ENCODE measurements at regions not wholly inside any gene's neighbourhood (a gene's known extent, or its start where the extent isn't known, plus 50 kb on each side); places are given as distances from the start of the nearest gene placed in this dataset.

GRCh38 chr9:19988281-19988680 is 199.4 kb upstream of the SLC24A2 start:
- TF ChIP-seq ZNF274 (IDR thresholded peaks at IDR 0.05; ENCODE audit: low read depth, low read length) (no peak), SUZ12 (IDR thresholded peaks at IDR 0.05; ENCODE audit: extremely low read depth, insufficient read depth, insufficient read length) (no peak), YY1 (IDR thresholded peaks at IDR 0.05; ENCODE audit: insufficient read depth, insufficient read length) (no peak)
- no peaks in the 10 kb centered on the region for H3K27me3 ChIP-seq (ENCODE audit: insufficient read depth, insufficient read length)
- H3K9ac ChIP-seq (ENCODE audit: insufficient read length, low read depth), result no peak overlapping the region
- DNase-seq (ENCODE audit: low read depth, low spot score), result no peak
- H3K4me1 ChIP-seq (ENCODE audit: insufficient read depth, insufficient read length), result no peaks in the 10 kb centered on the region
- no peaks in the 10 kb centered on the region for H3K9me3 ChIP-seq (ENCODE audit: insufficient read depth, low read length)
- no peaks in the 10 kb centered on the region for H3K36me3 ChIP-seq (ENCODE audit: insufficient read depth, insufficient read length, low read length)
- no peak overlapping the region for H3K4me3 ChIP-seq (ENCODE audit: insufficient read length, low read depth)

- H3K4me3 ChIP-seq (ENCODE audit: insufficient read length, low read depth), result no peak overlapping the region
- TF ChIP-seq ZNF274 (IDR thresholded peaks at IDR 0.05; ENCODE audit: low read depth, low read length), result no peak
- TF ChIP-seq YY1 (IDR thresholded peaks at IDR 0.05; ENCODE audit: insufficient read depth, insufficient read length), result no peak
- no peak for TF ChIP-seq SUZ12 (IDR thresholded peaks at IDR 0.05; ENCODE audit: extremely low read depth, insufficient read depth, insufficient read length)
- H3K36me3 ChIP-seq (ENCODE audit: insufficient read depth, insufficient read length, low read length), result no peaks in the 10 kb centered on the region
- no peaks in the 10 kb centered on the region for H3K9me3 ChIP-seq (ENCODE audit: insufficient read depth, low read length)
- H3K4me1 ChIP-seq (ENCODE audit: insufficient read depth, insufficient read length), result no peaks in the 10 kb centered on the region
- no peak overlapping the region for H3K9ac ChIP-seq (ENCODE audit: insufficient read length, low read depth)
- DNase-seq (ENCODE audit: low read depth, low spot score), result no peak
- H3K27me3 ChIP-seq (ENCODE audit: insufficient read depth, insufficient read length), result no peaks in the 10 kb centered on the region
Observed at GRCh38 chr9:19985081-19985480, 196.2 kb upstream of the SLC24A2 start.

DNA sequence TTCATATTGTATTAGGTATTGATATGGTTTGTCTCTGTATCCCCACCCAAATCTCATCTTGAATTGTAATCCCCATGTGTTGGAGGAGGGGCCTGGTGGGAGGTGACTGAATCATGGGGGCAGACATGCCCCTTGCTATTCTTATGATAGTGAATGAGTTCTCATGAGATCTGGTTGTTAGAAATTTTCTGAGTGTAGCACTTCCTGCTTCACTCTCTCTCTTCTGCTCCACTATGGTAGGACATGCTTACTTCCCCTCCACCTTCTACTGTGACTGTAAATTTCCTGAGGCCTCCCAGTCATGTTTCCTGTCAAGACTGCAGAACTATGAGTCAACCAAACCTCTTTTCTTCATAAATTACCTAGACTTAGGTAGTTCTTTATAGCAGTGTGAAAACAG is 187.4 kb upstream of the SLC24A2 start:
- TF ChIP-seq ZNF274 (IDR thresholded peaks at IDR 0.05; ENCODE audit: low read depth, low read length) (no peak), YY1 (IDR thresholded peaks at IDR 0.05; ENCODE audit: insufficient read depth, insufficient read length) (no peak), SUZ12 (IDR thresholded peaks at IDR 0.05; ENCODE audit: extremely low read depth, insufficient read depth, insufficient read length) (no peak)
- Histone ChIP-seq H3K4me1 (ENCODE audit: insufficient read depth, insufficient read length) (no peaks in the 10 kb centered on the region), H3K27me3 (ENCODE audit: insufficient read depth, insufficient read length) (no peaks in the 10 kb centered on the region), H3K36me3 (ENCODE audit: insufficient read depth, insufficient read length, low read length) (no peaks in the 10 kb centered on the region), H3K4me3 (ENCODE audit: insufficient read length, low read depth) (no peak overlapping the region), H3K9me3 (ENCODE audit: insufficient read depth, low read length) (no peaks in the 10 kb centered on the region), H3K9ac (ENCODE audit: insufficient read length, low read depth) (no peak overlapping the region)
- DNase-seq (ENCODE audit: low read depth, low spot score), result no peak

DNA sequence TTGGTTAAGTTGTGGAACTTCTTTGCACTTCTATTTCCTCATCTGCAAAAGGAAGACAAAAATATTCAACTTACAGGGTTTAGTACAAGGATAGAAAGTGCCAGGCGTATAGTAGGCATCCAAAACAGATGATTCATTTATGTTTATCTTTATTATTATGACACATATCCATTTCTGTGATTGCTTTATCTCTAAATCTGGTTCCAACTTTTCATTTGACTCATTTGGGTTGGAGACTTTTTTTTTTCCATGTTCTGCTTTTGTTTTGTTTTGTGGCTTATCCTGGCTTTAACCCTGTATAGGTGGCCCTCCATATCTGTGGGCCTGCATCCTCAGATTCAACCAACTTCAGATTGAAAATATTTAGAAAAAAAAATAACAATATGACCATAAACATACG is 186.7 kb upstream of the SLC24A2 start:
- Histone ChIP-seq H3K9ac (ENCODE audit: insufficient read length, low read depth) (no peak overlapping the region), H3K36me3 (ENCODE audit: insufficient read depth, insufficient read length, low read length) (no peaks in the 10 kb centered on the region), H3K27me3 (ENCODE audit: insufficient read depth, insufficient read length) (no peaks in the 10 kb centered on the region), H3K9me3 (ENCODE audit: insufficient read depth, low read length) (no peaks in the 10 kb centered on the region), H3K4me3 (ENCODE audit: insufficient read length, low read depth) (no peak overlapping the region), H3K4me1 (ENCODE audit: insufficient read depth, insufficient read length) (no peaks in the 10 kb centered on the region)
- TF ChIP-seq YY1 (IDR thresholded peaks at IDR 0.05; ENCODE audit: insufficient read depth, insufficient read length) (no peak), ZNF274 (IDR thresholded peaks at IDR 0.05; ENCODE audit: low read depth, low read length) (no peak), SUZ12 (IDR thresholded peaks at IDR 0.05; ENCODE audit: extremely low read depth, insufficient read depth, insufficient read length) (no peak)
- no peak for DNase-seq (ENCODE audit: low read depth, low spot score)

GRCh38 chr9:19969721-19970120 is 180.9 kb upstream of the SLC24A2 start:
- Histone ChIP-seq H3K36me3 (ENCODE audit: insufficient read depth, insufficient read length, low read length) (no peaks in the 10 kb centered on the region), H3K27me3 (ENCODE audit: insufficient read depth, insufficient read length) (no peaks in the 10 kb centered on the region)

DNA sequence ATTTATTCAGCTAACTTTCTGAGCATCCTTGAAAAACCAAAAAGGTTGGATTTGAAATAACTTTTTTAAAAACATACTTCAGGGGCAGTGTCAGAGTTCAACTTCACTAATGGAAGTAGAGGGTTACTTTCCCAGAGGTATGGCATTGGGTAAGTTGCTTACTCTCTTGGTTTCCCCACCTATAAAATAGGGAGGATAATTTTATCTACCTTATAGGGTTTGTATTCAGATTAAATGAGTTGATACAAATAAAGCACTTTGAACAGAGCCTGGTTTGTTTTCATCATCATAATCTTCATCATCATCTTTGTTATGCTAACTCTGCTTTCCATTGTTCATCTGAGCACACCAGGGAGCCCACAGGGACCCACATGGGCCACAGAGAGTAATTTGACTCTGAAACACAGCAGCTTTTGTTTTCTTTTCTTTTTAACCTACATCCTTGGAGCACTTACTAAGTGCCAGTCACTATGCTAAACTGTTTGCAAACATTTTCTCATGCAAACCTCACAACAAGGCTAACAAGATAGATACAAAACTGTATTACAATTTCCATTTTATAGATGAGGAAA is 179.1 kb upstream of the SLC24A2 start:
- H3K4me1 ChIP-seq (ENCODE audit: insufficient read depth, insufficient read length), result peaks cover 3% of the 10 kb centered on the region
- H3K9me3 ChIP-seq (ENCODE audit: insufficient read depth, low read length), result peaks cover 5% of the 10 kb centered on the region; the same call in 1 of the 2 replicates
- H3K9ac ChIP-seq (ENCODE audit: insufficient read length, low read depth), result no peak overlapping the region
- no peaks in the 10 kb centered on the region for H3K36me3 ChIP-seq (ENCODE audit: insufficient read depth, insufficient read length, low read length)
- no peak for TF ChIP-seq SUZ12 (IDR thresholded peaks at IDR 0.05; ENCODE audit: extremely low read depth, insufficient read depth, insufficient read length)
- no peak for TF ChIP-seq YY1 (IDR thresholded peaks at IDR 0.05; ENCODE audit: insufficient read depth, insufficient read length)
- no peak for TF ChIP-seq ZNF274 (IDR thresholded peaks at IDR 0.05; ENCODE audit: low read depth, low read length)
- no peaks in the 10 kb centered on the region for H3K27me3 ChIP-seq (ENCODE audit: insufficient read depth, insufficient read length)
- no peak overlapping the region for H3K4me3 ChIP-seq (ENCODE audit: insufficient read length, low read depth)
- DNase-seq (ENCODE audit: low read depth, low spot score), result peak; percentile 46

More at GRCh38 chr9:19969721-19970120, 180.9 kb upstream of the SLC24A2 start:
- TF ChIP-seq SUZ12 (IDR thresholded peaks at IDR 0.05; ENCODE audit: extremely low read depth, insufficient read depth, insufficient read length), result no peak
- no peak for TF ChIP-seq YY1 (IDR thresholded peaks at IDR 0.05; ENCODE audit: insufficient read depth, insufficient read length)
- no peak for TF ChIP-seq ZNF274 (IDR thresholded peaks at IDR 0.05; ENCODE audit: low read depth, low read length)
- H3K9me3 ChIP-seq (ENCODE audit: insufficient read depth, low read length), result peaks cover 5% of the 10 kb centered on the region; the same call in 1 of the 2 replicates
- H3K4me3 ChIP-seq (ENCODE audit: insufficient read length, low read depth), result no peak overlapping the region
- peaks cover 3% of the 10 kb centered on the region for H3K4me1 ChIP-seq (ENCODE audit: insufficient read depth, insufficient read length)
- no peak for DNase-seq (ENCODE audit: low read depth, low spot score)
- H3K9ac ChIP-seq (ENCODE audit: insufficient read length, low read depth), result no peak overlapping the region

- Histone ChIP-seq H3K36me3 (ENCODE audit: insufficient read depth, insufficient read length, low read length) (no peaks in the 10 kb centered on the region), H3K4me3 (ENCODE audit: insufficient read length, low read depth) (no peak overlapping the region), H3K27me3 (ENCODE audit: insufficient read depth, insufficient read length) (no peaks in the 10 kb centered on the region), H3K9me3 (ENCODE audit: insufficient read depth, low read length) (peaks cover 5% of the 10 kb centered on the region; the same call in 1 of the 2 replicates), H3K9ac (ENCODE audit: insufficient read length, low read depth) (no peak overlapping the region), H3K4me1 (ENCODE audit: insufficient read depth, insufficient read length) (peaks cover 3% of the 10 kb centered on the region)
- TF ChIP-seq YY1 (IDR thresholded peaks at IDR 0.05; ENCODE audit: insufficient read depth, insufficient read length) (no peak), SUZ12 (IDR thresholded peaks at IDR 0.05; ENCODE audit: extremely low read depth, insufficient read depth, insufficient read length) (no peak), ZNF274 (IDR thresholded peaks at IDR 0.05; ENCODE audit: low read depth, low read length) (no peak)
- DNase-seq (ENCODE audit: low read depth, low spot score), result no peak
Observed at GRCh38 chr9:19967216-19967887, 178.5 kb upstream of the SLC24A2 start.
